CD4-positive, alpha-beta T cell (primary cell): ENCODE measurements at regions not wholly inside any gene's neighbourhood (a gene's known extent, or its start where the extent isn't known, plus 50 kb on each side); places are given as distances from the start of the nearest gene placed in this dataset.

ENCODE experiments used
- ATAC-seq: fragments of 200-7000 bp; cut with Tn5 transposase; one replicate; pipeline ENCODE4 v1.10.0; 2022; ENCODE audit warnings: mild to moderate bottlenecking; ENCODE audit not compliant: poor library complexity
- CTCF ChIA-PET: fragments of 350-600 bp; sonication (Branson Sonifier 250); formaldehyde crosslinking; loops from one replicate; lab custom pipeline; 2021; ENCODE audit warnings: antibody characterized with exemption, inconsistent platforms; lab: Charles Lee
- POLR2A ChIA-PET: fragments of 350-600 bp; sonication (Branson Sonifier 250); formaldehyde crosslinking; loops from one replicate; lab custom pipeline; 2021; ENCODE audit warnings: antibody characterized with exemption, inconsistent platforms; lab: Charles Lee
- DNase-seq, 14 experiments: peaks; one replicate each; pipeline ENCODE4 v3.0.0-alpha.2; 2013 to 2020; ENCODE audit warnings: mixed read lengths in 2 of 14
- H3K27ac ChIP-seq, 2 donors: one replicate each; pipeline versions ENCODE4 v1.5.1 to v1.7.0; 2013; ENCODE audit warnings: low read length in 2 of 2, low read depth in 1 of 2, mild to moderate bottlenecking in 1 of 2
- H3K27me3 ChIP-seq, 2 experiments: 1 replicate in 1 of 2; 2 replicates in 1 of 2; pipeline versions ENCODE4 v1.6.1 to v1.7.0; 2013; ENCODE audit warnings: low read length in 2 of 2, control low read depth in 1 of 2, mild to moderate bottlenecking in 1 of 2, moderate library complexity in 1 of 2; ENCODE audit not compliant: insufficient read depth in 2 of 2, control insufficient read depth in 1 of 2
- H3K36me3 ChIP-seq: one replicate; pipeline ENCODE4 v1.6.1; 2013; ENCODE audit warnings: low read length, control low read depth; ENCODE audit not compliant: insufficient read depth
- H3K4me1 ChIP-seq: one replicate; pipeline ENCODE4 v1.6.1; 2013; ENCODE audit warnings: low read length, control low read depth; ENCODE audit not compliant: insufficient read depth
- H3K4me3 ChIP-seq: one replicate; pipeline ENCODE4 v1.5.1; 2013; ENCODE audit warnings: mild to moderate bottlenecking, low read length, moderate library complexity
- H3K9me3 ChIP-seq, 2 experiments: 1 replicate in 1 of 2; 2 replicates in 1 of 2; pipeline versions ENCODE4 v1.6.1 to v1.7.0; 2013; ENCODE audit warnings: low read length in 2 of 2, mild to moderate bottlenecking in 2 of 2, control low read depth in 1 of 2, moderate library complexity in 1 of 2; ENCODE audit not compliant: control insufficient read depth in 1 of 2, insufficient read depth in 1 of 2
- H3K27ac Mint-ChIP-seq: one replicate; pipeline ENCODE4 v1.8.0; 2020; ENCODE audit warnings: mixed read lengths
- H3K27me3 Mint-ChIP-seq: one replicate; pipeline ENCODE4 v1.8.0; 2021; ENCODE audit warnings: mixed read lengths
- H3K36me3 Mint-ChIP-seq: one replicate; pipeline ENCODE4 v1.8.0; 2021; ENCODE audit warnings: low read depth, mixed read lengths
- H3K4me1 Mint-ChIP-seq: one replicate; pipeline ENCODE4 v1.8.0; 2021; ENCODE audit warnings: low read depth, mixed read lengths
- H3K4me3 Mint-ChIP-seq: one replicate; pipeline ENCODE4 v1.8.0; 2020; ENCODE audit warnings: mild to moderate bottlenecking, mixed read lengths
- H3K9me3 Mint-ChIP-seq: one replicate; pipeline ENCODE4 v1.8.0; 2020; ENCODE audit warnings: mixed read lengths
- intact Hi-C, 2 experiments: fragments of 100-400 bp; cut with DNase I in 1 of 2; cut with micrococcal nuclease in 1 of 2; formaldehyde crosslinking; loops; one replicate each; pipeline versions ENCODE4 v1.15.1 to v1.9.0; 2023 to 2025; cut with DNase I, micrococcal nuclease
- TF ChIP-seq, protein P1 (sequence below): fragments of 200-600 bp; IDR thresholded peaks from one replicate; pipeline ENCODE4 v1.8.0; 2022; ENCODE audit warnings: antibody characterized with exemption, mild to moderate bottlenecking

DNA sequence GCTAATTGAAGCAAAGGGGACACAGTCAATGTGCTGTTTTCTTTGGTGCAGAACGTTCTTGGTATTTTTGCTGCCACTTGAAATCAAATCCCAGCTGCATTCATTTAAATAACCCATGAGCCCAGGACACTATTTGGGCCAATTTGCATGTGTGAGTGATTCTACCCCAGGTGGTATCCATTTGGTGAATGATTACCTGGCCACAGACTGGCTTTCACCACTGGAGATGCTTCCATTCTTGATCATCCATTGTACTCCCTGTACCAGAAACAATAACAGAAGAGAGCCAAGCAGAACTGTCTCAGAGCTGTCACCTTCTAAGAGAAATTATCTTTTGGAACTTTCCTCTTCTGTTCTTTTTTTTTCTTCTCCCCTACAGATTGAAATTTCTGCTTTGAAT is 139.7 kb upstream of the RARB start:
- Histone ChIP-seq H3K36me3 (no peaks in the 10 kb centered on the region), H3K27me3 (no peaks in the 10 kb centered on the region), H3K27ac (no peak overlapping the region), H3K9me3 (no peaks in the 10 kb centered on the region), H3K4me3 (no peak overlapping the region), H3K4me1 (no peaks in the 10 kb centered on the region)
- CTCF ChIA-PET: no interaction called here
- ATAC-seq (no peak), DNase-seq (no peak)
- TF ChIP-seq, protein P1, sequence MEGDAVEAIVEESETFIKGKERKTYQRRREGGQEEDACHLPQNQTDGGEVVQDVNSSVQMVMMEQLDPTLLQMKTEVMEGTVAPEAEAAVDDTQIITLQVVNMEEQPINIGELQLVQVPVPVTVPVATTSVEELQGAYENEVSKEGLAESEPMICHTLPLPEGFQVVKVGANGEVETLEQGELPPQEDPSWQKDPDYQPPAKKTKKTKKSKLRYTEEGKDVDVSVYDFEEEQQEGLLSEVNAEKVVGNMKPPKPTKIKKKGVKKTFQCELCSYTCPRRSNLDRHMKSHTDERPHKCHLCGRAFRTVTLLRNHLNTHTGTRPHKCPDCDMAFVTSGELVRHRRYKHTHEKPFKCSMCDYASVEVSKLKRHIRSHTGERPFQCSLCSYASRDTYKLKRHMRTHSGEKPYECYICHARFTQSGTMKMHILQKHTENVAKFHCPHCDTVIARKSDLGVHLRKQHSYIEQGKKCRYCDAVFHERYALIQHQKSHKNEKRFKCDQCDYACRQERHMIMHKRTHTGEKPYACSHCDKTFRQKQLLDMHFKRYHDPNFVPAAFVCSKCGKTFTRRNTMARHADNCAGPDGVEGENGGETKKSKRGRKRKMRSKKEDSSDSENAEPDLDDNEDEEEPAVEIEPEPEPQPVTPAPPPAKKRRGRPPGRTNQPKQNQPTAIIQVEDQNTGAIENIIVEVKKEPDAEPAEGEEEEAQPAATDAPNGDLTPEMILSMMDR: no peak
- Mint-ChIP-seq H3K4me3 (no peak overlapping the region), H3K27ac (no peak overlapping the region), H3K27me3 (no peaks in the 10 kb centered on the region), H3K4me1 (no peaks in the 10 kb centered on the region), H3K36me3 (no peaks in the 10 kb centered on the region), H3K9me3 (no peaks in the 10 kb centered on the region)
- intact Hi-C loops: no loop called here
- POLR2A ChIA-PET: no interaction called here

GRCh38 chr3:25289156-25289555 is 138.9 kb upstream of the RARB start:
- ChIA-PET CTCF (no interaction called here), POLR2A (no interaction called here)
- Histone ChIP-seq H3K9me3 (no peaks in the 10 kb centered on the region), H3K27ac (no peak overlapping the region), H3K4me3 (no peak overlapping the region), H3K36me3 (no peaks in the 10 kb centered on the region), H3K27me3 (no peaks in the 10 kb centered on the region), H3K4me1 (no peaks in the 10 kb centered on the region)
- no peaks in the 10 kb centered on the region for H3K27me3 Mint-ChIP-seq
- H3K27ac Mint-ChIP-seq: no peak overlapping the region
- no peak for DNase-seq
- H3K36me3 Mint-ChIP-seq: no peaks in the 10 kb centered on the region
- intact Hi-C loops: no loop called here
- H3K4me3 Mint-ChIP-seq: no peak overlapping the region
- no peaks in the 10 kb centered on the region for H3K9me3 Mint-ChIP-seq
- TF ChIP-seq, protein P1: no peak
- ATAC-seq: no peak
- H3K4me1 Mint-ChIP-seq: no peaks in the 10 kb centered on the region

DNA sequence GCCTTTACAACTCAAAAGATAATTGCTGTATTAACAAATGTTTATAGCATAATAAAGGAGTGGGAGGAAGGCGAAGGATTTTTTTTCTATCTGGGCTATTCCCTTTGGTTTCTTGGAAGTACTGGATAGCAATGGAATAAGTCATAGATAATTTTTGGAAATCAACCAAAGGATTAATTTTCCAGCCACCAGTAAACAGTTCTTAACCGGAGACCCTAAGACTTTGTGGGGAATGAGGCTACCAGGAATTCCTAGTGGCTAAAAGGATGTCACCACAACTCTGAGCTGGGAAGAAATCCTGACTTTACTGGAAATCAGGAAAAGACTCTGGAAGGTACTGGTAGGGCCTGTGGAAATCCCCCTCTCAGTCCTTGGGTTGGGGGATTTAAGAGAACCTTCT is 138.4 kb upstream of the RARB start:
- Mint-ChIP-seq H3K27ac (no peak overlapping the region), H3K36me3 (no peaks in the 10 kb centered on the region), H3K4me3 (no peak overlapping the region), H3K27me3 (no peaks in the 10 kb centered on the region), H3K9me3 (no peaks in the 10 kb centered on the region), H3K4me1 (no peaks in the 10 kb centered on the region)
- H3K27me3 ChIP-seq: no peaks in the 10 kb centered on the region
- intact Hi-C loops: no loop called here
- ATAC-seq (no peak), DNase-seq (no peak)
- no peak overlapping the region for H3K4me3 ChIP-seq
- H3K4me1 ChIP-seq: no peaks in the 10 kb centered on the region
- no peak overlapping the region for H3K27ac ChIP-seq
- ChIA-PET CTCF (no interaction called here), POLR2A (no interaction called here)
- TF ChIP-seq, protein P1: no peak
- no peaks in the 10 kb centered on the region for H3K36me3 ChIP-seq
- no peaks in the 10 kb centered on the region for H3K9me3 ChIP-seq
